WI38 (cell line): ENCODE measurements at regions not wholly inside any gene's neighbourhood (a gene's known extent, or its start where the extent isn't known, plus 50 kb on each side); places are given as distances from the start of the nearest gene placed in this dataset.
A peak's percentile ranks its signal among the peaks of the same experiment; 100 is the strongest.

Experiments used
- H3K4me3 ChIP-seq: 2 replicates; pipeline ENCODE4 v1.5.1; 2011; ENCODE audit warnings: low read depth, mild to moderate bottlenecking, control low read depth, low read length
- CTCF ChIP-seq: IDR thresholded peaks from 2 replicates; pipeline ENCODE4 v1.5.1; 2012; ENCODE audit warnings: low read depth, mild to moderate bottlenecking, control low read depth, low read length

DNA sequence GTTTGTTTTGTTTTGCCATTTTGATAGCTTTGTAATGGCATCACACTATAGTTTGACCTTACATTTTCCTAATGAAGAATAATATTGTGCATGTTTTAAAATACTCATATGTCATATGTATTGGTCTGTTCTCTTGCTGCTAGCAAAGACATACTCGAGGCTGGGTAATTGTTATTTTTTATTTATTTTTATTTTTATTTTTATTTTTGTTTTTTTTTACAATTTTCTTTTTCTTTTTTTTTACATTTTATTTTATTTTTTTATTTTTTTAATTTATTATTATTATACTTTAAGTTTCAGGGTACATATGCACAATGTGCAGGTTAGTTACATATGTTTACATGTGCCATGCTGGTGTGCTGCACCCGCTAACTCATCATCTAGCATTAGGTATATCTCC is 104.6 kb upstream of the GRID2 start:
- no peak overlapping the region for H3K4me3 ChIP-seq
- no peak for TF ChIP-seq CTCF

- H3K4me3 ChIP-seq: no peak overlapping the region
- no peak for TF ChIP-seq CTCF
These were observed 92.9 kb upstream of the GRID2 start for GRCh38 chr4:92210906-92211305.

DNA sequence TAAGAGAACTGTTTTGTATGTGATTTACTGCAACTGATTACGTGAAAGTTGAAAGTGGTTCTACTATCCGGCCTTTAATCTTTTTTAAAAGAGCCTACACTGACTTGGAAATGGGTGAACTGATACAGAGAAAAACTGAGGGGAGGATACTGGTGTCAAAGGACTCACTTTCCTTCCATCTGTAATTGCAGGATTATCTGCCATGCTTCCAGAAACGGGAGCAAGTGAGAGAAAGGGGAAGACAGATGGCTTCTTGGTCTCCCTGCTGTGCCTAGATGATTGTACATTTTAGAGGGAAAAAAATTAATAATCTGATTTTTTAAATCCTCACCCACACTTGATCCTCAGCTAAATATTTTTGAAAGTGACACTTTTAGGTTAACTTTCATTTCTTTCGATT is 88.3 kb upstream of the GRID2 start:
- TF ChIP-seq CTCF: no peak
- H3K4me3 ChIP-seq: no peak overlapping the region

- no peak for TF ChIP-seq CTCF
- no peak overlapping the region for H3K4me3 ChIP-seq
These were observed 72.3 kb upstream of the GRID2 start for GRCh38 chr4:92231511-92231910.

DNA sequence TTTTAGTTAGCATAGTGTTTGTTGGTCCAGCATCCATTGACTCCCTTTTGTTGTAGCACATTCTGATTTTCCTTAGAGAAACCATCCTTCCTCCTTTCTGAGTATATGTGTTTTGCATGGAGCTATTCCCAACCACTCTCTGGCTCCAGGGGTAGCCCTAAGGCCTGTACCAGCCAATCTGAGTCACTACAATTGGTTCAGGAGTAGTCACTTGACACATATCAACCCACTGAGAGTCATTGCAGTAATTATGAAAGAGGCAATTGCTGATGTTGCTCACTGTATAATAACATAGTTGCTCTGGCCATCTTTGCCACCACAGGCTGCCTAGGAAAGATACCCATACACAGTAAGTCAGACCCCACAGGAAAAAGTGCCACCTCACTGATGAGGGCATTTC is 71.2 kb upstream of the GRID2 start:
- no peak for TF ChIP-seq CTCF
- no peak overlapping the region for H3K4me3 ChIP-seq

DNA sequence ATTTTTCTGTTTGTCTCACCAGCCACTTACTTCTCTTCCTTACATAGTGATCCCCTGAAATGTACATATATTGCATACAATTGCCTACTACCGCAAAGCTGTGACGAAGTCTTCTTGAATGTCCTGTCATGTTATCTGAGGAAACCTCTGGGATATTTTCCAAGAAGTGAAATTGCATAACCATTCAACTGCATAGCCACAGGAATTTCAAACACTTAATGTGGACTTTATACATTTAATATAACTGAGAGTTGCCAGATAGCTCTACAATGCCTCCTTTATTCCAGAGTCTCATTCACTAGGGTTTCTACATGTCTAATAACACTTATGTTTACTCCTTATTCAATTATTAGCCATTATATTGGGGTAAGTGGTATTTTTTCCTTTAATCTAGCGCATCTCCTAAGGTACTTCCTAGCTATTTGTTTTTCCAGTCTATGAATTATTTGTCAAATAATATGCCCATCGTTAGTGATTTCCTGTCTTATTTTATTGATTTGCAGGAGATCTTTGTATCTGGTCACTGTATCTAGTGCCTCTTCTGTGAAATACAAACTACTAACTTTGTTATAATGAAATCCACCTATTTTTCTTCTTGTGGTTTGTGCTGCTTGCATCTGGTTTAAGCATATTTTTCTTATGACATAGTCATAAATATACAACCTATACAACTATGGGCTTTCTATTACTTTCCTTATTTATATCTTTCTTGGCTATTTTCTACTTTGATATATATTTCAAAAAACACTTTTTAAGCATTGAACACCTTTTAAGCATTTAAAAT is 69.2 kb upstream of the GRID2 start:
- peak overlapping the region; percentile 40 for H3K4me3 ChIP-seq
- no peak for TF ChIP-seq CTCF

DNA sequence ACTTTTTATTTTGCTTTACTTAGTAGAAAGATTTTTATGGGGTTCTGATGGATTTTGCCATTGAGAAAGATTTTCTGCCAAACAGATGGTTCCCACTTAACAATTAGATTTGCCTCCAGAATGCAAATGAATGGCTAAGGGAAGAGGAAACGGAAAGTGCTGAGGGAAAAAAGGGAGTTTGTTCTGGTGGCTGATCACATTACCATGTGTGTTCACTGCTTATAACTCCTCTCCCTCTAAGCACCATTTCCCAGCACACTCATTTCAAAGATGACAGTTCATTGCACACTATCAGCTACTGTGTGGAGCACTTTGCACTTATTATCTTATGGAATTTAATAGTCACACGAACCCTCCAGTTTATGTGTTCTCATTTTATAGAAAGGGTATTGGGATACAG is 68.0 kb upstream of the GRID2 start:
- H3K4me3 ChIP-seq: no peak overlapping the region
- no peak for TF ChIP-seq CTCF
